Keratinocyte (primary cell): ENCODE measurements at regions not wholly inside any gene's neighbourhood (a gene's known extent, or its start where the extent isn't known, plus 50 kb on each side); places are given as distances from the start of the nearest gene placed in this dataset.

Experiments used
- DNase-seq: peaks from one replicate; pipeline ENCODE4 v3.0.0-alpha.2; 2011; ENCODE audit warnings: low read depth, missing footprints, low spot score
- FAIRE-seq: peaks from 2 replicates; lab custom pipeline; 2011; peaks lifted over from hg19 to GRCh38; lab: Jason Lieb, UNC
- H2AFZ ChIP-seq: 2 replicates; pipeline ENCODE4 v1.6.0; 2012; ENCODE audit warnings: low read length, control low read depth, inconsistent platforms; ENCODE audit not compliant: control insufficient read depth
- H3K27ac ChIP-seq: 2 replicates; pipeline ENCODE4 v1.5.1; 2011; ENCODE audit warnings: low read length; ENCODE audit not compliant: control insufficient read depth, insufficient read depth
- H3K27me3 ChIP-seq: 3 replicates; pipeline ENCODE4 v1.6.0; 2011; ENCODE audit warnings: low read length; ENCODE audit not compliant: control insufficient read depth, insufficient read depth; ENCODE audit errors: extremely low read depth
- H3K36me3 ChIP-seq, 2 experiments: 2 replicates in 1 of 2; 3 replicates in 1 of 2; pipeline ENCODE4 v1.5.1; 2011; ENCODE audit warnings: low read length in 2 of 2, mild to moderate bottlenecking in 1 of 2; ENCODE audit not compliant: control insufficient read depth in 2 of 2, insufficient read depth in 2 of 2; ENCODE audit errors: extremely low read depth in 1 of 2
- H3K4me1 ChIP-seq: 3 replicates; pipeline ENCODE4 v1.5.1; 2011; ENCODE audit warnings: low read length; ENCODE audit not compliant: control insufficient read depth, insufficient read depth; ENCODE audit errors: extremely low read depth
- H3K4me2 ChIP-seq: 3 replicates; pipeline ENCODE4 v1.6.0; 2011; ENCODE audit warnings: low read depth, low read length; ENCODE audit not compliant: control insufficient read depth, insufficient read depth; ENCODE audit errors: extremely low read depth
- H3K4me3 ChIP-seq, 3 experiments: fragments of 200-600 bp in 1 of 3; sonication (generic) in 1 of 3; 2 replicates in 2 of 3; 3 replicates in 1 of 3; pipeline ENCODE4 v1.5.1; 2011 to 2016; ENCODE audit warnings: low read length in 3 of 3, mild to moderate bottlenecking in 3 of 3, control low read depth in 2 of 3, inconsistent platforms in 1 of 3, low read depth in 1 of 3, mixed read lengths in 1 of 3, mixed run types in 1 of 3, moderate library complexity in 1 of 3; ENCODE audit not compliant: control insufficient read depth in 2 of 3, insufficient read depth in 2 of 3; ENCODE audit errors: extremely low read depth in 1 of 3
- H3K79me2 ChIP-seq: 2 replicates; pipeline ENCODE4 v1.6.0; 2012; ENCODE audit warnings: low read length; ENCODE audit not compliant: control insufficient read depth, insufficient read depth
- H3K9ac ChIP-seq: 3 replicates; pipeline ENCODE4 v1.6.0; 2011; ENCODE audit warnings: low read length; ENCODE audit not compliant: control insufficient read depth, insufficient read depth; ENCODE audit errors: extremely low read depth
- H3K9me1 ChIP-seq: 3 replicates; pipeline ENCODE4 v1.6.0; 2011; ENCODE audit warnings: low read length; ENCODE audit not compliant: control insufficient read depth, insufficient read depth; ENCODE audit errors: extremely low read depth
- H3K9me3 ChIP-seq: 2 replicates; pipeline ENCODE4 v1.5.1; 2012; ENCODE audit warnings: low read depth, low read length; ENCODE audit not compliant: control insufficient read depth
- H4K20me1 ChIP-seq: 3 replicates; pipeline ENCODE4 v1.6.0; 2011; ENCODE audit warnings: low read length; ENCODE audit not compliant: control insufficient read depth, insufficient read depth; ENCODE audit errors: extremely low read depth
- CTCF ChIP-seq, 3 experiments: IDR thresholded peaks in 1 of 3; conservative IDR thresholded peaks in 1 of 3; optimal IDR thresholded peaks in 1 of 3; 2 replicates in 2 of 3; 3 replicates in 1 of 3; pipeline versions ENCODE3 to v1.5.1; 2011; ENCODE audit warnings: low read length in 3 of 3, mild to moderate bottlenecking in 3 of 3, moderate library complexity in 2 of 3, control low read depth in 1 of 3, inconsistent platforms in 1 of 3; ENCODE audit not compliant: insufficient read depth in 2 of 3; ENCODE audit errors: extremely low read depth in 1 of 3
- EZH2 ChIP-seq: IDR thresholded peaks from one replicate; pipeline ENCODE4 v1.6.1; 2012; ENCODE audit warnings: inconsistent platforms, mild to moderate bottlenecking, low read length, moderate library complexity
- dilution Hi-C: fragments of 300-500 bp; cut with MboI; formaldehyde crosslinking; loops from one replicate; pipeline ENCODE4 v1.7.0; 2020; ENCODE audit warnings: low sequenced_read_pairs; ENCODE audit not compliant: extremely low pct_ligation_motif_present

GRCh38 chr6:141443668-141444289 is 688.9 kb upstream of the GJE1 start:
- Histone ChIP-seq H3K9me1 (peaks cover 2% of the 10 kb centered on the region), H3K36me3 (no peaks in the 10 kb centered on the region), H3K4me3 (no peak overlapping the region), H3K79me2 (no peaks in the 10 kb centered on the region), H3K4me2 (no peak overlapping the region), H2AFZ (no peak overlapping the region), H3K27ac (no peak overlapping the region), H3K27me3 (no peaks in the 10 kb centered on the region), H3K4me1 (no peaks in the 10 kb centered on the region), H4K20me1 (no peaks in the 10 kb centered on the region), H3K9me3 (no peaks in the 10 kb centered on the region), H3K9ac (no peak overlapping the region)
- DNase-seq (no peak), FAIRE-seq (no peak)
- dilution Hi-C loops = no loop called here
- TF ChIP-seq EZH2 = no peak
- TF ChIP-seq CTCF (optimal IDR thresholded peaks at IDR 0.05 in 1 of 3, IDR thresholded peaks at IDR 0.05 in 1 of 3, conservative IDR thresholded peaks at IDR 0.05 in 1 of 3; ENCODE audit: extremely low read depth in 1 of 3, insufficient read depth in 2 of 3, low read length in 3 of 3) = no peak

GRCh38 chr6:141443032-141443431 is 689.7 kb upstream of the GJE1 start:
- no peaks in the 10 kb centered on the region for H3K79me2 ChIP-seq

More at GRCh38 chr6:141443032-141443431, 689.7 kb upstream of the GJE1 start:
- dilution Hi-C loops = no loop called here
- Histone ChIP-seq H3K36me3 (no peaks in the 10 kb centered on the region), H3K9ac (no peak overlapping the region), H3K27me3 (no peaks in the 10 kb centered on the region), H4K20me1 (no peaks in the 10 kb centered on the region), H2AFZ (peak overlapping the region; percentile 25), H3K4me1 (no peaks in the 10 kb centered on the region), H3K27ac (no peak overlapping the region), H3K9me1 (peaks cover 2% of the 10 kb centered on the region), H3K4me3 (no peak overlapping the region), H3K9me3 (no peaks in the 10 kb centered on the region), H3K4me2 (no peak overlapping the region)
- FAIRE-seq (no peak), DNase-seq (no peak)
- TF ChIP-seq EZH2 = no peak
- no peak for TF ChIP-seq CTCF (optimal IDR thresholded peaks at IDR 0.05 in 1 of 3, IDR thresholded peaks at IDR 0.05 in 1 of 3, conservative IDR thresholded peaks at IDR 0.05 in 1 of 3; ENCODE audit: extremely low read depth in 1 of 3, insufficient read depth in 2 of 3, low read length in 3 of 3)
